Right lobe of liver (tissue), 6 donors: ENCODE measurements at regions not wholly inside any gene's neighbourhood (a gene's known extent, or its start where the extent isn't known, plus 50 kb on each side); places are given as distances from the start of the nearest gene placed in this dataset.
A peak's percentile ranks its signal among the peaks of the same experiment; 100 is the strongest.

ENCODE experiments used
- ATAC-seq, 4 donors: fragments of 200-7000 bp; cut with Tn5 transposase; one replicate each; pipeline ENCODE4 v1.9.1; 2020; ENCODE audit warnings: mild to moderate bottlenecking in 4 of 4, moderate library complexity in 4 of 4
- DNase-seq, 3 donors: peaks; one replicate each; pipeline ENCODE4 v3.0.0-alpha.2; 2020
- H3K27ac ChIP-seq, 3 donors: fragments of 200-600 bp; one replicate each; pipeline ENCODE4 v1.8.0; 2022
- H3K27me3 ChIP-seq, 2 donors: fragments of 200-600 bp; one replicate each; pipeline ENCODE4 v1.8.0; 2022
- H3K36me3 ChIP-seq, 4 donors: fragments of 200-600 bp; sonication (generic) in 1 of 4; one replicate each; pipeline versions ENCODE4 v1.5.1 to v1.8.0; 2017 to 2022; ENCODE audit warnings: control low read depth in 1 of 4
- H3K4me1 ChIP-seq, 4 donors: fragments of 200-600 bp; sonication (generic) in 1 of 4; one replicate each; pipeline versions ENCODE4 v1.5.1 to v1.8.0; 2017 to 2022; ENCODE audit warnings: control low read depth in 1 of 4
- H3K4me3 ChIP-seq, 3 donors: fragments of 200-600 bp; one replicate each; pipeline ENCODE4 v1.8.0; 2022
- H3K9me3 ChIP-seq, 4 donors: fragments of 200-600 bp; sonication (generic) in 1 of 4; one replicate each; pipeline versions ENCODE4 v1.5.1 to v1.8.0; 2017 to 2022; ENCODE audit warnings: control low read depth in 1 of 4
- CTCF ChIP-seq, 4 donors: fragments of 200-600 bp in 3 of 4; fragments of 450-650 bp in 1 of 4; IDR thresholded peaks; one replicate each; pipeline versions ENCODE4 v1.5.1 to v1.8.0; 2016 to 2022; ENCODE audit warnings: antibody characterized with exemption in 4 of 4, mild to moderate bottlenecking in 2 of 4
- POLR2A ChIP-seq: fragments of 450-650 bp; IDR thresholded peaks from one replicate; pipeline ENCODE4 v1.6.1; 2017; ENCODE audit warnings: antibody characterized with exemption, mild to moderate bottlenecking
- WGBS: methylation state at CpG from one replicate; pipeline ENCODE4 v1.1.6; 2018; ENCODE audit warnings: low coverage, low lambda C conversion rate; ENCODE audit not compliant: insufficient coverage; ENCODE audit errors: missing lambda C conversion rate; 5-methylcytosine and 5-hydroxymethylcytosine counted together
- intact Hi-C, 2 donors: fragments of 100-400 bp; cut with DNase I; formaldehyde crosslinking; loops; one replicate each; pipeline versions ENCODE4 v1.11.2 to v1.14.1; 2022
- donor health status: DM: no; HTN: yes; CAD: no.
- donor health status: DM: no; HTN: no; CAD: no.
- donor health status: DM: no; HTN: no; CAD: no.
- donor health status: DM: no; HTN: yes; CAD: no.
- donor health status: DM: no; HTN: yes; CAD: no.

GRCh38 chr22:27644566-27644965 is 157.0 kb downstream of the MN1 start:
- Histone ChIP-seq H3K36me3 (no peaks in the 10 kb centered on the region), H3K9me3 (no peaks in the 10 kb centered on the region), H3K4me3 (no peak overlapping the region), H3K27me3 (no peaks in the 10 kb centered on the region), H3K4me1 (peaks cover 0 to 6% (median 2%) of the 10 kb centered on the region in 4 donors), H3K27ac (no peak overlapping the region)
- no peak for DNase-seq
- intact Hi-C loops = no loop called here
- no peak for ATAC-seq
- WGBS = 72% methylated on average over 6 of the region's 7 CpGs
- TF ChIP-seq POLR2A (no peak), CTCF (IDR thresholded peaks at IDR 0.05) (no peak)

GRCh38 chr22:27647540-27647939 is 154.0 kb downstream of the MN1 start:
- H3K36me3 ChIP-seq = no peaks in the 10 kb centered on the region
- H3K27me3 ChIP-seq = no peaks in the 10 kb centered on the region
- no peak for TF ChIP-seq CTCF (IDR thresholded peaks at IDR 0.05)
- TF ChIP-seq POLR2A = no peak
- no peaks in the 10 kb centered on the region for H3K9me3 ChIP-seq
- intact Hi-C loops = no loop called here
- 39% methylated on average over 3 of the region's 3 CpGs for WGBS
- no peak overlapping the region for H3K27ac ChIP-seq
- H3K4me3 ChIP-seq = no peak overlapping the region
- DNase-seq (peak in 1 of 3 donors; percentile 66), ATAC-seq (peak; percentile 75 to 98 (median 78))
- peaks cover 0 to 6% (median 2%) of the 10 kb centered on the region in 4 donors for H3K4me1 ChIP-seq

GRCh38 chr22:27648074-27648473 is 153.5 kb downstream of the MN1 start:
- 100% methylated on average over 3 of the region's 3 CpGs for WGBS
- Histone ChIP-seq H3K27ac (no peak overlapping the region), H3K36me3 (no peaks in the 10 kb centered on the region), H3K4me1 (peaks cover 0 to 6% (median 2%) of the 10 kb centered on the region in 4 donors), H3K9me3 (no peaks in the 10 kb centered on the region), H3K27me3 (no peaks in the 10 kb centered on the region), H3K4me3 (no peak overlapping the region)
- intact Hi-C loops = no loop called here
- ATAC-seq (no peak), DNase-seq (no peak)
- TF ChIP-seq POLR2A (no peak), CTCF (IDR thresholded peaks at IDR 0.05) (no peak)

GRCh38 chr22:27648853-27649252 is 152.7 kb downstream of the MN1 start:
- no peak for ATAC-seq

More at GRCh38 chr22:27648853-27649252, 152.7 kb downstream of the MN1 start:
- intact Hi-C loops = no loop called here
- Histone ChIP-seq H3K36me3 (no peaks in the 10 kb centered on the region), H3K9me3 (no peaks in the 10 kb centered on the region), H3K4me1 (peaks cover 0 to 6% (median 2%) of the 10 kb centered on the region in 4 donors), H3K27ac (no peak overlapping the region), H3K4me3 (no peak overlapping the region), H3K27me3 (no peaks in the 10 kb centered on the region)
- DNase-seq = no peak
- no peak for TF ChIP-seq CTCF (IDR thresholded peaks at IDR 0.05)
- TF ChIP-seq POLR2A = no peak
- 95% methylated on average over 2 of the region's 2 CpGs for WGBS
